ENCODE measurements at regions not wholly inside any gene's neighbourhood (a gene's known extent, or its start where the extent isn't known, plus 50 kb on each side); places are given as distances from the start of the nearest gene placed in this dataset.

DNA sequence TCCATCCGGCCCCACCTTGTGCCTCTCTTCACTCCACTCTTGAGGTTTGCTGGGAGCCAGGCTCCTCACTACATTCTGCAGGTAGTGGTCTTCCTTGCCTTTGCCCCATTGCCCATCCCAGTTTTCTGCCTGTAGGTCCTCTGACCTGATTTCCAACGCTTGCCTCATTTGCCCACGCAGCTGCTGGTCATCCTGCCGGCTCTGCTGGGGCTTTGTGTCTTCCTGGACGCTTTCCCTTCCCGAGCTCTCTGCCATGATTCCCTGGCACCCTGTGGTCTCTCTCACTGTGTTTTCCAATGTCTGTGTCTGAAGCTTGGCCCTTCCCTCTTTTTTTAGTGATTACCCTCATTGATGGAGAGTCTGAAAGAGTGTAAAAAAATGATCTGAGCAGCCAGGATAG is 451.6 kb downstream of the UTRN start:
- DNase-seq = no peak

DNA sequence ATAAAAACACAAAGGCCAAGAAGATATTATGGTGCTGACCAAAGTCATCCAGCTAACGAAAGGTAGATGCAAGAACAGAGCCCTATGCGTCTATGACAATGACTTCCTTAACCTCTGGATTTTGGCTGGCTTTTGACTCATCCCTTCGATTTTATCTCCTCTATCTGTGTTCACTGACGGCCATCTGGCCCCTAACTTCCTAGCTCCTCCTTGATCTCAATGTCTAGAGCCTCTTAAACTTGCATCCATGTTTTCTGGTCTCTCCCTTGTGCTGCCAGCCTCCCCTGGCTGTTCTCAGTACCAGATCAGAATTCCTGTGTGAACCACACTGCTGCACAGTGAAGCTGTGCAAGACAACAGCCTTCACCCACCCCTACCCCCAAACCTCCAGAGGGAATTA is 452.9 kb downstream of the UTRN start:
- DNase-seq = no peak

DNA sequence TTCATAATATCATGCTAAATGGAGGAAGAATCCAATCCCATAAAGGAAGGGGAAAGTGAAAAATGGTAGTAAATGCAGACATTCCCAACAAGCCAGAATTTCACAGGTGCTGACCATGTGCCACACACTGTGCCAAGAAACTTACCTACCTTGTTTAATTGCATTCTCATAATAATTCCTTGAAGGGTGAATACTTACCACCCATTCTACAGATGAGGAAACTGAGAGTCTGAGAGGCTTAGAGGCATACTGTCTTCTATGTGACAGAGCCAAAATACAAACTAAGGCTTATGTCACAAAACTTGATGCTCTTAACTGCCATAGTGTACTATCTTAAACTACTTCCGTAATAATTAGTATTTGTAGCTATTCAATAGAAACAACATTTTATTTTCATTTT is 454.7 kb downstream of the UTRN start:
- no peak for DNase-seq

DNA sequence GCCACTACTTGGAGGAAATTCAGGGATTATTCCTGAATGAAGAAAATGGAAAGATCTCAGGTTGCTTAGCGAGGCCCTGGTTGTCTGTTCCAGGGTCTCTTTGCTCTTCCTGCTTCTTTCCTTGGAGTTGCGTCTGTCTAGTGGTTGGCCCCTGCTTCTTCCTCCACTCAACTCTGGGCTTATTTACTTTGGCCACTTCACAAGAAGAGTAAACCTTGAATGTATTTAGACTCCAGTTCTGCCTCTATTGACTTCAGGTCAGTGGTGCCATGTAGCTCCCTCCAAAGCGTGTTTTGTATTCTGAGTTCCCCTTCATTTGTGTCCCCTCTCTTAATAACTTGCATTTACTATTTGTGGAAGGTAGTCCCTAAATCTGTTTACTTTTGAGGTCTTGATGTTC is 456.5 kb downstream of the UTRN start:
- no peak for DNase-seq

DNA sequence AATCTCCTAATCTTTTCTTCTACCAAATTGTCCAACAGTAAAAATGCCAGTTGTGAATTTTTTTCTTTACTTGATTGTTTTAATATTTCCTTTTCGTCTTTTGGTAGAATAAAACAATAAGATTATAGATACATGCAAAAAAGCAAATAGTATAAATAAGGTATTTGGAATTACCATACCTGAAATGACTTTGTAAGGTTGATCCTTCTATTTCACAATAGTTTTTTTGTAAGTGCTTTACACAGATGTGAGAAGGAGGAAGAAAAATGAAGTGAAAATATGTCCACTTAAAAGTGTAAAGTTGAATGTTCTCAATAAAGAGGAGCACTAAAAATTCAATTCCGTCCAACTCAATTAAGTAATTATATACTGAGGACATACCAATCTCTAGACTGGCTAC is 457.6 kb downstream of the UTRN start:
- no peak for DNase-seq

DNA sequence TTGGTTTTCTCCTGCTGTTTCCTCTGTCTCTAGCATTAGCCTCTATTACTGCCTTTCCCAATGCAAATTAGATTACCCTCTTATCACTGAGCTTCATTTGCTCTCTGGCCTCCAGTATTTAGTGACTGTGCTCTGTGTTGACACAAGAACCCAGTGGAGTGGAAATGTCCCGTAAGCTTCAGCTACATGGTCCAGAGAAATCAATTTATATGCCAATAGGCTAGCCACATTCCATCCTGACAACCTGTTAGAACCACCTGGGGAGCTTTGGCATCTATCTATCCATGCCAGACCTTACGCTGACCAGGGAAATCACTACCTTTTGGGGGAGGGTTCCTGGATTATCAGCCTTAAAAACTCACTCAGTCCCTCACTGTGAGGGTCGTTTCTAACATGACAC is 459.6 kb downstream of the UTRN start:
- no peak for DNase-seq

DNA sequence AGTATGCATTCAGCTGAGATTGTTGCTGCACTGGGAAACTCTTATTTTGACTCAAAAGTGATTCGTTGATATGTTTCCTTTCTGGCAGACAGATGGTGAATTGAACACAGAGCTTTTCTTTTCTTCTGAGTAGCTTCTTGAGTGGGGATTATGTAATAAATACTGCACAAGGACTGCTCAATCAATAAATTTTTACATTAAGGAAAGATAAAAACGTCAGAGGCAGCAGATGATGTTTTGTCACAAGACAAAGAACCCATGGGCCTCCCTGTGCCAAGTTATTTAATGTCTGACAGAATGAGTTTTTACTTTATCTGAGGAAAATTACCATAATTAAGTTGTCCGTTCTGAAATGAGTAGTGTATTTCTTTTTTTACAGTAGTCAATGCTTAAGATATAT is 460.3 kb downstream of the UTRN start:
- DNase-seq = no peak

DNA sequence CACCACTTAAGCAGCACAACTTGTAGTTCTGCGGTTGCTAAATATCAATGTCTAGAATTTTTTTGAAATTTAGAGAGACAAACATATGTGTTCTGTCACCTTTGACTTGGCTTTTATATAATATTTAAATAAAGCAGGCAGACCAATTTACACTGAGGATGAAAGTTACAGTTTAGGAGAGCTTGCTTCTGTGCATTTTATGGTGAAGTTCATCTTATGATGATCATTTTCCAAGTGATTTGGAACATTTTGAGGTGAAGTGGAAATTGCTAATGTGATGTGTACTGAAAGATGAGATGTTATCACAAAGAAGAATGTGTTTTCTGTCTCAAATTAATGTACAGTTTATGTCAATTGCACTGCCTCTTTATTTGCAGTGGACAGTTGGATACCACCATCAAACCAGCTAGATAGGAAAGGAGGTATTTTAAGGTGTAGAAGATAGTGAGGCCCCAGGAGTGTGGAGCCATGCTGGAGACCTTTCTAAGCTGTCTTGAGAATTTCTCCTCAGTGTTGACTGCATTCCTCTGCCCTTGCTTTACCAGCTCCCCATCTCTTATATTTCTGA is 461.9 kb downstream of the UTRN start:
- no peak for DNase-seq

DNA sequence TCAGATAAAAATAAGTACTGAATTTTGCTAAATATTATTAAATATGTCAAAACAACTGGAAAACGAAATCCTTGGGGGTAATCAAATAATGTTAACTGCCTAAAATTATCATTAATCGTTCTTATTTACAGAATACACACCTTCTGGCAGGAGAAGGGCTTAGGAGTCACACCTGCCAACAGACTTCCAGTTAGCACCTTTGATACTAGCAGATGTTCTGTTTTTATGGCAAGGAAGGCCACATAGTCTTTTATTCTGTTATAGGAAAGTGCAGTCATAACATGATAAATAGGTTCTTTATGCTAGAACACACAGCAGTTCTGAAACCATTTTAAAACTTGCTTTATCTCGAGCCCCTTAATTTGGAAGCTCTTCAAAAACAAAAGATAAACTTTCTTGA is 464.1 kb downstream of the UTRN start:
- no peak for DNase-seq

DNA sequence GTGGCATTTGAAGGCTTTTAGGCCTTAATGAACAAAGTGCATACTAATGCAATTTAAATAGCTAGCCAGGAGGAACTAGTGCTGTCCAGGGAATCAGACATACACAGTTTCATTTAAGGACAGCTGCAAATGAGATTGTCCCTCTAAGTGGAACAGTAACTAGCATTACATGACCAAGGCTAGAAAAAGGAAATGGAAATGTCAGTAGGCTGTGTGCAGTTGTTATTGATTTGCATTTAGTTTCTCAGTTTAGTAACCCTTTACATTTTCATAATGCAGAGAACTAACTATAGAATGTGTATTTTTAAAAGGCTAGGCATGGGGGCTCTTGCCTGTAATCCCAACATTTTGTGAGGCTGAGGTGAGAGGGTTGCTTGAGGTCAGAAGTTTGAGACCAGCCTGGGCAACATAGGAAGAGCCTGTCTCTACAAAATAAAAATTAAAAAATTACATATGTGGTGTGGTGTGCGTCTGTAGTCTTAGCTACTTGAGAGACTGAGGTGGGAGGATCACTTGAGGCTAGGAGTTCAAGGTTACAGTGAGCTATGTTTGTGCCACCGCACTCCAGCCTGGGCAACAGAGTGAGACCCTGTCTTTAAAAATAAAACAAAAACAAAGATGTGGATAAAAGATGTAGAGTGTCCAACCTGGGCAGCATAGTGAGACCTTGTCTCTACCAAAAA is 468.0 kb downstream of the UTRN start:
- no peak for DNase-seq

DNA sequence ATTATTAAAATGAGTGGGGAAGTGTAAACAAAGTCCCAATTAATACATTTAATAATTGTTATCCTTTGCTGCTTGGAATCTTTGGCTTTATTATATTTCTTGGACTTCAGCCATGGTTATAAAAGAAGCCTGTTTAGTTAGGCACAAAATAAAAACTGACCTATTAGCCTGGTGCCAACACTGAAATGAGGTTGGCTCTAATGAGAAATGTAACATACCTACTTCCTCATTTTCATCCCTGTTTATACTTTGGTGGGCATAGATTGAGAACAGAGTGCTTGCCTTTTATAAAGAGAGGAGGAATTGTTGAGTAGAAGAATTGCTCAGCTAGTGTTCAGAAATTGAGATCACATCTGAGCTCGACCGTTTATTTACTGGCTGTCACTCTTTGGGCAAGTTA is 471.3 kb downstream of the UTRN start:
- DNase-seq = no peak

DNA sequence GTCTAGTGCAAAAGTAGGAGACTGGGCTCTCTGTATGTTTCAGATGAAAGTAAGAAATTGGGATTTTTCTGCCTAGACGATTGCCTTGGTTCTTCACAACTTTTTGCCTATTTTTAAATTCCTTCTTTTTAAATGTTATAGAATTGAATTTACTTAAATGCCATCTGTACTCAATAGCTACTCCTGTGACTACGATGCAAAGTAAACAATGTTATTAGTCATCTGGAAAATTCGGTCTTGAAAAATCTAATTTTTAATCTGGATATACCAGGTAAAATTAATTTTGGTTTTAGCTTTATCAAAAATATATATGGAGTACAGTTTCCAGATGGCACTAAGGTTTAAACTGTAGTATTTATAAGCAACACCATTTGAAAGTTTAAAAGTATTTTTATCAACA is 472.2 kb downstream of the UTRN start:
- DNase-seq = no peak

DNA sequence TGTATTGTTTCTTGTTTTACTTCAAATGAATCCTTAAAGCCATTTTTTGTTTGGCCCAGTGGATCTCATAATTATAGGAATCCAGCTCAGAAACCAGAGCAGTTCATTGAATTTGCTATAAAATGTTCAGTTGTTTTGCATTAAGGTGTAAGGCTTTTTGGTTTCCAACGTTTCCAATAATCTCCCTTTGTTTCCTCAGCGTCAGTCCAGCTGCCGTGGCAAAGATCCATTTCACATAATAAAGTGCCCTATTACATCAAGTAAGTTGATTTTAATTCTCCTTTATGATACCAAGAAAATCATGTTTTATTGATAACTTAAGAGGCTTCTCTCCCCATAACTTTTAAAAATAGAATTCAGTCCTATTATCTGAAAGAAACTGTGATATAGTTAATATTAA is 472.6 kb downstream of the UTRN start:
- DNase-seq = no peak

DNA sequence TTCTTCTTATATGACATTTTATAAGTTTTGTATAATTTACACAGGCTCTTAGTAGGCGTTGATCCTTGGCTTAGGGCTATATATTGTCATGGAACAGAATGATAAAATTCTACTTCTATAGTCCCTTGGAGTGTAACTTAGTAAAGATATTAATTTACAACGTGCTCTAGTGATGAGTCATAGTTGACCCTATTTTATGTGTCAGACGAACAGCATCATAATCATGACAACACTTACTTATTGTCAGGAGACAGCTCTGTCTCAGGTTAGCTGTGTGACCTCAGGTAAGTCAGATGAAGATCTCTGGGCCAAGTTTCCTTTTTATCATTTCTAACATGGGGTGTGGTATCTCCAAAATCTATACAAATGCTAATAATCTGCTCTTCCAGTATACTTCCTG is 473.5 kb downstream of the UTRN start:
- peak; percentile 4 for DNase-seq

DNA sequence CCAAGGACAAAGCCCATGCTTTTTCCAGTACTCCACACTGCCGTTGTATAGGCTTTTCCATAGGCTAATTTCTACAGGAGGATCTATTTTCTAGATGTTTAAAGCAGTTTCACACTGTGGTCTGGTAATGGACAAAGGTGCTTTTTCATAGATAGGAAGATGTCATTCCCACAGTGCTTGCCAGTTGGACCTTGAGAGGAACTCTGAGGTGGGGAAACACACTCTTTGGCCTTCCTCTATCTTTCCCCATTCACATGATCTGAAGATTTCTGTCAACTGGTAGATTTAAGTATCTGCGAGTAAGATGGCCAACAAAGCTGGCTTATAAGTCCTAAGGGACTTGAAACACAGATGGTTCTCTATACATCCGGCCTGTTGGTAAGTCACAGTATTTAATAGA is 477.3 kb downstream of the UTRN start:
- DNase-seq = no peak

DNA sequence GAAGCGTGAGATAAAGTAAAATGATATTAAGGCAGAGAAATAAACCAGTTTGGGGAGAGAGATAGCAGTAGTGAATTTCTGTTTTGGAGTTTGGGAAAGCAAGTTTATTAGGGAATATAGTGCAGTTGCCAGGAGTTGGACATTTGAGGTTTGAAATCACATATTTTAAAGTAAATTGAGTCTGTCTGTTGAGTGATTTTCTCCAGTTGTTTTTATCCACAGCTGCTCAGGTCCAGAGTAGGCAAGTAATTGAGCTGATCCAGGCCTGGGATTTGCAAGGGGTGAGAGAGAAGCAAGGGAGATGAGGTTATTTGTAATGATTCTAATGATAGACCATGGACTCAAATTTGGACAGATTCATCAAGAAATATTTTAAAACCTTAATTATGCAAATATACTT is 481.9 kb downstream of the UTRN start:
- DNase-seq = no peak

DNA sequence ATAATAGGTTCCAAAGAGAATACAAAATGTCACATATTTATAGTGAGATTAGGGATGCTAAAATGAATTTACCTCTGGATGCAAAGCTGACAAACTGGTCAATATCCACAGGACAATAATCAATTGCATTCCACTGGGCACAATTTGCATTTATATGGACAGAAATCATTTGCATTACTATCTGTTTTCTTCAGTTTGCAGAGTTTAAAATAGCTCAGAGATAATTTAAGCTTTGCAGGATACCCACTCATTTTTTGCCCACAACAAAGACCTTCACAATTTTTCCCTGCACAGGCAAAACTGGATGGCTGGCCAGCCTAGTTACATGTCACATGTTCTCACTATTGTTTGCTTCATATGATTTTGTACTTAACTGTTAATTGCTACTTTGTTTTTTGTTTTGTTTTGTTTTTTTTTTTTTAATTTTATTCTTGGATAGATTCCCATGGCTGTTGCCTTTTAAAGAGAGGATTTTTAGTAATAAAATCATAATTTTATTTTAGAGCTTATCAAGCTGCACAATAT is 483.5 kb downstream of the UTRN start:
- no peak for DNase-seq

DNA sequence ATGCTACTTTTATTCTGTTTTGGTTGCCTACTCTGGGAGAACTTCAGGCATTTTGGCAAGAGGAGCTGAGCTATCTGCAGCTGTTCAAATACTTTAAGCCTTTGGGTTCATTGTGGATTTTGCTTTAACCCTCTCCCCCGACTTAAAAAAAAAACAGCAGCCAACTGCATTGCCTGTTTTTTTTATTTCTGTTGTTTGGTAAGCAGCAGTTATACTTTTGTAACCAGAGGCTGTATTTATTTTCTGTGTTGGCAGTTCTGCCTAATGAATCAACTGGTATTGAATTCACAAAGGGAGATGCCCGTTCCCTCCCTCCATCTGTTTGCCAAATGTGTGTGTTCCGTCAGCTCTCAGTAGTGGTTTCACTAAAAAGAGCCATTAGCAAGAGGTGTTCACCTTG is 484.0 kb downstream of the UTRN start:
- DNase-seq = no peak

DNA sequence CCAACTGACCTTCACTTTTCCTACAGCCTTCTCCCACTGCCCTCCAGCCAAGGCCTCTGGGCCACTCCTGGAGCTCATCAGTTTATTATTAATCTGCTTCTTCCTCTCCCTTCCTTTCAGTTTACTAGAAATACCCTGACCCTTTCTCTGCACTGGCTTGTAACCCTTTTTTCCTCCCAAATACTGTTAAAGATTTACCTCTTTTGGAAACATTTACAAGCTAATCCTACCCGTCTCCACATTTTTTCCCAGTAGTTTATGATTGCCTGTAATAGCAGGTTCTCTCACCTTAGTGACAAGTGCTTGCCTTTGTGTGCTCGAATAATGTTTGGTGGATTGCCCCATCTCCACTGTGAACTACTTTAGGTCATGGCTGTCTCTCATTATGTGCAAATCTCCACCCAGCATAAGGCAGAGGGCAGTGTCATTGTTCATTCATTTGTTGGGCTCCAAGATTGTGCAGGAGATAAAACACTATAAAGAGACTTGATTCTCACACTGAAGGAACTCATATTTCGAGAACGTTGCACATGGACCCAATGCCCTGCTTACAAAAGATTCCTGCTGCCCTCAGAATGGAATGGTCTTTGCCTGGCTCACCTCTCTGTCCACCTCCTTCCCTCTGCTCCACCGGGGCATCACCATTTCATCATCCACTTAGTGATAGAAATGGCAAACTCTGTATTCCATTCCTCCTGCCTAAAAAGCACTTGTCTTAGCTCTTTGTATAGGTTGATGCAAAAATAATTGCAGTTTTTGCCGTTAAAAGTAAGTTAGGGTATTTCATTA is 491.1 kb downstream of the UTRN start:
- DNase-seq = no peak

DNA sequence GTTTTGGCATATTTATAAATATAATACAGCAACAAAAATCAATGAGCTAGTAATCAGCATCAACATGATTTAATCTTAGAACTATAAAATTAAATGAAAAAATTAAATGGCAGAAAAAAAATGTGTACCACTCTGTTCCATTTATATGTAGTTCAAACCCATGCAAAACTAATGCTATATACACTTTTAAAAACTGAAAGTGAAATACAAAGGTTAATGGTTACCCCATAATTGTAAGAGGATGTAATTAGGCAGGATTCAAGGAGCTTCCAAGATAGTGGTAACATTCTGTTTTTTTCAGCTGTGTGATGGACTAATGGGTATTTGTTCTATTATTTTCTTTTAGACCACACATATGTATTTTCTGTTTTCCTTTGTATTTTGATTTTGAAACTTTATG is 492.1 kb downstream of the UTRN start:
- no peak for DNase-seq

DNA sequence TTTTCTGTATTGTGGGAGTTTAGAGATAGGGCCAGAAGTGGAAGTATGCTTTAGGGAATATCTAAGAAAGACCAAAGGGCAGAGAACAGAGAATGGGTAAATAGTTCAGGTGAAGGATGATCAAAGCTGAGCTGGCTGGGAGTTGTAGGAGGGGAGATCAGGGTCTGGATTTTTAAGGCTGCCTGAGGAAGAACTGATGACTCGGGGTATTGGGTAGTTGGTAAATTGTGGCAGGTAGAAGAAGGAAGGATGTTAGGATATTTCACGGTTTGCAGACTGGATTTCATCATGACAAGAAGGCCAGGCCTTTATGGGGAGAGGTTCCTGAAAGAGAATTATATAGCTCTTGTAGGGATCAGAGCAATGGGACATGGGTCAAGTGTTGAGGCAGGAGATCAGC is 492.9 kb downstream of the UTRN start:
- DNase-seq = no peak

DNA sequence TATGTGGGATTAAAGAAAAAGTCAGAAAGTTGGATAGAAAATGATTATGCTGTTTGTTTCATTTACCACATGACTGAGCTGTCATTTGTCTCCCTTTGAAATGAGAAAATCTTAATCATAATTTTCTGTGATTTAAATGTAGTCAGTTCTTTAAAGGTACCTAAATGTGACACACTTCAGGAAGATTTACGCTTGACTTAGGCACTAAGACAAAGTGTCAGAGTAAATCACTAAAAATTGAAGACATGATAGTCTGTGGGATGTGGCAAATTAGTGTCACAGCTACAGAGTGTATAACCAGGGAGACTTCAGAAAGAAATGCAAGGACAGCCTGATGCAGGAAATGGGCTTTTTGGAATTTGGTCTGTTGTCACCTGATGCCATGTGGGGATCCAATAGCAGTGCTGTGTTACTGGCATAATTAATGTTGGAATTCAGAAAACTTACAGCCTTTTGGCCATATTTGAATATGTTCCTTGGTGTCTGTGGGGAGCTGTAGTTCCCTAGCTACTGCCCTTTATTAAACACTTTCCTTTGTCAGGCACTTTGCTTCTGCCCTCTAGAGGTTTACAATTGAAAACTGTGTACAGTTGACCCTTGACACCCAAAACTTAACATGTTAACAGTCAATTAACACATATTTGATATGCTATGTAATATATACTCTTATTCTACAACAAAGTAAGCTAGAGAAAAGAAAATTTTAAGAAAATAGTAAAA is 493.8 kb downstream of the UTRN start:
- no peak for DNase-seq

DNA sequence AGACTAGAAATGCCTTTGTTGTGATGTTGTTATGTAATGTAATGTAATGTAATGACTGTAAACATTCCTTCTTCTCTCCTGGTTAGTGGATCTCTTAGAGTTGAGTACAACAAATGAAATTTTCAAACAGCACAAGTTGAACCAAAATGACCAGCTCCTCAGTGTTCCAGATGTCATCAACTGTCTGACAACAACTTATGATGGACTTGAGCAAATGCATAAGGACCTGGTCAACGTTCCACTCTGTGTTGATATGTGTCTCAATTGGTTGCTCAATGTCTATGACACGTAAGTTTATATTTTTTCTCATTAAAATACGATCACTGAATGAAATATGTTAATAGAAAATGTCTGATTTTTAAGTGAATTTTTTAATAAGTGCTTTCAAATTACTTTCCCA is 496.7 kb downstream of the UTRN start:
- DNase-seq = no peak

DNA sequence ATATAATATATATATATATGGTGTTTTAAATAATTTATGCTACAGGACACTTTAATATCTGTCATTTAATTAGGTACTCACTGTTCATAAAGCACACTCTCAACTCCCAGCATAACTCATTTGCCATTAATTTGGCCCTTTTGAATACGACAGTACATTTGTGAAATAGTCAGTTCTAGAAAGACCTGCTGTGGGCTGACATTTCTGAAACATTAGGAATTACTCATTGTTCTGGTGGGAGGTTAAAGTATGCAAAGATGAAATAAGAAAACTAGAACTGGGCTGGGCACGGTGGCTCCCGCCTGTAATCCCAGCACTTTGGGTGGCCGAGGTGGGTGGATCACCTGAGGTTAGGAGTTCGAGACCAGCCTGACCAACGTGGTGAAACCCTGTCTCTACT is 497.5 kb downstream of the UTRN start:
- no peak for DNase-seq
